HepG2 (cell line): ENCODE measurements at regions not wholly inside any gene's neighbourhood (a gene's known extent, or its start where the extent isn't known, plus 50 kb on each side); places are given as distances from the start of the nearest gene placed in this dataset.
"Not testable (repeated sequence)": the region's sequence is repeated elsewhere in the genome, so short reads cannot be mapped to it uniquely, and the experiment has no call there.

Experiments
- ATAC-seq: fragments of 200-7000 bp; cut with Tn5 transposase; 3 replicates; pipeline ENCODE4 v1.9.1; 2020; ENCODE audit warnings: mild to moderate bottlenecking, moderate library complexity
- BruUV-seq: library from RNA; stranded (reverse); fragments of 400-500 nt; replicated peaks from 2 replicates; lab custom pipeline; 2021; lab: Mats Ljungman, UMichigan
- CTCF ChIA-PET: fragments of 300-600 bp; formaldehyde crosslinking; extraction: SDS; loops from one replicate; lab custom pipeline; 2021; ENCODE audit warnings: low total read pairs, inconsistent platforms, low intra/inter-chr PET ratio; lab: Yijun Ruan, JAX
- POLR2A ChIA-PET: fragments of 350-600 bp; sonication (Branson Sonifier 250); formaldehyde crosslinking; loops from one replicate; lab custom pipeline; 2020; ENCODE audit warnings: antibody characterized with exemption, inconsistent platforms; lab: Yijun Ruan, JAX
- DNase-seq: peaks from one replicate; pipeline ENCODE4 v3.0.0-alpha.2; 2015; ENCODE audit warnings: low spot score
- FAIRE-seq: peaks from 3 replicates; lab custom pipeline; 2011; peaks lifted over from hg19 to GRCh38; lab: Jason Lieb, UNC
- H2AFZ ChIP-seq: one replicate; pipeline ENCODE4 v1.6.1; 2011; ENCODE audit warnings: low read length, inconsistent platforms
- H3K27ac ChIP-seq: fragments of 300-600 bp; 3 replicates; pipeline ENCODE4 v1.8.0; 2011; ENCODE audit warnings: mixed run types, mild to moderate bottlenecking, mixed read lengths, low read length, inconsistent platforms; ENCODE audit not compliant: insufficient read depth; ENCODE audit errors: extremely low read length
- H3K27me3 ChIP-seq, 2 experiments: fragments of 200-600 bp in 1 of 2; 2 replicates in 1 of 2; 3 replicates in 1 of 2; pipeline versions ENCODE4 v1.6.0 to v1.8.0; 2011; ENCODE audit warnings: low read length in 2 of 2, mild to moderate bottlenecking in 2 of 2, moderate library complexity in 2 of 2, inconsistent platforms in 1 of 2; ENCODE audit not compliant: insufficient read depth in 2 of 2, control insufficient read depth in 1 of 2
- H3K36me3 ChIP-seq, 2 experiments: fragments of 200-600 bp in 1 of 2; replicated peaks in 1 of 2; 2 replicates in 1 of 2; 3 replicates in 1 of 2; pipeline versions ENCODE4 v1.5.1 to v1.8.0; 2011; ENCODE audit warnings: low read length in 2 of 2, inconsistent platforms in 1 of 2; ENCODE audit not compliant: insufficient read depth in 2 of 2, control insufficient read depth in 1 of 2
- H3K4me1 ChIP-seq: 2 replicates; pipeline ENCODE4 v1.5.1; 2012; ENCODE audit warnings: low read length, inconsistent platforms; ENCODE audit not compliant: insufficient read depth
- H3K4me2 ChIP-seq: 2 replicates; pipeline ENCODE4 v1.6.0; 2011; ENCODE audit warnings: low read depth, low read length, inconsistent platforms
- H3K4me3 ChIP-seq, 3 experiments: fragments of 200-600 bp in 1 of 3; sonication (generic), shearing (Covaris generic) in 1 of 3; replicated peaks in 1 of 3; 2 replicates each; pipeline ENCODE4 v1.5.1; 2011 to 2016; ENCODE audit warnings: low read length in 3 of 3, inconsistent platforms in 2 of 3, low read depth in 2 of 3, mild to moderate bottlenecking in 2 of 3, control low read depth in 1 of 3, mixed read lengths in 1 of 3; ENCODE audit not compliant: insufficient read depth in 1 of 3
- H3K79me2 ChIP-seq: one replicate; pipeline ENCODE4 v1.6.1; 2011; ENCODE audit warnings: low read length, inconsistent platforms; ENCODE audit not compliant: insufficient read depth
- H3K9ac ChIP-seq: 2 replicates; pipeline ENCODE4 v1.6.0; 2011; ENCODE audit warnings: mild to moderate bottlenecking, low read depth, low read length, inconsistent platforms; ENCODE audit not compliant: insufficient read depth
- H3K9me3 ChIP-seq: 2 replicates; pipeline ENCODE4 v1.5.1; 2012; ENCODE audit warnings: mild to moderate bottlenecking, low read length
- H4K20me1 ChIP-seq: 2 replicates; pipeline ENCODE4 v1.6.0; 2011; ENCODE audit warnings: inconsistent platforms, mild to moderate bottlenecking, low read length, moderate library complexity; ENCODE audit not compliant: insufficient read depth
- CTCF ChIP-seq: sonication (generic); formaldehyde crosslinking; IDR thresholded peaks from 2 replicates; pipeline ENCODE4 v1.5.0; 2020; ENCODE audit warnings: mild to moderate bottlenecking, missing genetic modification reagents, moderate library complexity
- FOXO1 ChIP-seq: sonication (generic); formaldehyde crosslinking; IDR thresholded peaks from 2 replicates; pipeline ENCODE4 v1.4.0; 2020; ENCODE audit warnings: missing genetic modification reagents
- ONECUT2 ChIP-seq: sonication (generic); formaldehyde crosslinking; IDR thresholded peaks from 2 replicates; pipeline ENCODE4 v1.4.0; 2020; ENCODE audit warnings: missing genetic modification reagents
- RCOR2 ChIP-seq: IDR thresholded peaks from 2 replicates; pipeline ENCODE4 v1.6.1; 2016; ENCODE audit warnings: missing biosample characterization, missing genetic modification reagents
- SMAD9 ChIP-seq: sonication (generic); formaldehyde crosslinking; IDR thresholded peaks from 2 replicates; pipeline ENCODE4 v1.5.1; 2020; ENCODE audit warnings: mild to moderate bottlenecking, missing genetic modification reagents
- STAG1 ChIP-seq: sonication (generic); formaldehyde crosslinking; IDR thresholded peaks from 2 replicates; pipeline ENCODE4 v1.4.0; 2020; ENCODE audit warnings: missing genetic modification reagents
- ZBTB2 ChIP-seq: sonication (generic); formaldehyde crosslinking; IDR thresholded peaks from 2 replicates; pipeline ENCODE4 v1.8.0; 2022; ENCODE audit warnings: low read depth, missing genetic modification reagents
- ZBTB33 ChIP-seq: sonication (generic); formaldehyde crosslinking; IDR thresholded peaks from 2 replicates; pipeline ENCODE4 v1.4.0; 2020; ENCODE audit warnings: missing genetic modification reagents
- ZFY ChIP-seq: sonication (generic); formaldehyde crosslinking; IDR thresholded peaks from 2 replicates; pipeline ENCODE4 v1.4.0; 2020; ENCODE audit warnings: missing genetic modification reagents
- ZNF354B ChIP-seq: sonication (generic); formaldehyde crosslinking; IDR thresholded peaks from 2 replicates; pipeline ENCODE4 v1.8.0; 2022; ENCODE audit warnings: mild to moderate bottlenecking, missing genetic modification reagents
- ZNF431 ChIP-seq: sonication (generic); formaldehyde crosslinking; IDR thresholded peaks from 2 replicates; pipeline ENCODE4 v1.9.0; 2022; ENCODE audit warnings: missing genetic modification reagents, low read depth, mild to moderate bottlenecking, borderline replicate concordance
- ZNF850 ChIP-seq: sonication (generic); formaldehyde crosslinking; conservative IDR thresholded peaks from 2 replicates; pipeline ENCODE4 v1.9.0; 2021; ENCODE audit warnings: mild to moderate bottlenecking, missing genetic modification reagents
- WGBS: methylation state at CpG from one replicate; pipeline ENCODE4 v1.1.6; 2017; ENCODE audit warnings: low lambda C conversion rate; 5-methylcytosine and 5-hydroxymethylcytosine counted together
- in situ Hi-C: cut with HindIII; loops from 2 replicates; pipeline ENCODE4 v1.10.0; 2017; ENCODE audit warnings: low pct_unique_long_range_greater_than_20kb; ENCODE audit not compliant: extremely low pct_ligation_motif_present
- intact Hi-C: fragments of 100-400 bp; cut with micrococcal nuclease; formaldehyde crosslinking; loops from one replicate; pipeline ENCODE4 v1.10.0; 2022; ENCODE audit not compliant: unreplicated experiment

- FAIRE-seq, H3K4me3 ChIP-seq, H3K27me3 ChIP-seq, BruUV-seq, intact Hi-C loops, H3K36me3 ChIP-seq, H3K79me2 ChIP-seq, CTCF ChIA-PET, H3K9me3 ChIP-seq, POLR2A ChIA-PET, H4K20me1 ChIP-seq, DNase-seq, ATAC-seq, H3K9ac ChIP-seq, H3K27ac ChIP-seq, H2AFZ ChIP-seq, H3K4me2 ChIP-seq, H3K4me1 ChIP-seq, in situ Hi-C loops: not testable (repeated sequence)
- WGBS: 81% methylated on average over 9 of the region's 9 CpGs
- peak; percentile 29 for TF ChIP-seq CTCF (CRISPR knock-in tag)
- peak; percentile 30; the same call in 1 of the 2 replicates for TF ChIP-seq STAG1 (CRISPR knock-in tag)
- TF ChIP-seq ZBTB33 (CRISPR knock-in tag): 0 out of 2 replicates have a peak, but pooled peaks have one; percentile 52
Observed at GRCh38 chr16:72729552-72729951, 318.4 kb downstream of the ZFHX3 start.

- DNase-seq (no peak), ATAC-seq (no peak), FAIRE-seq (no peak)
- Histone ChIP-seq H3K9ac (no peak overlapping the region), H3K4me3 (no peak overlapping the region), H4K20me1 (no peaks in the 10 kb centered on the region), H3K36me3 (no peaks in the 10 kb centered on the region), H3K79me2 (no peaks in the 10 kb centered on the region), H3K4me2 (no peak overlapping the region), H3K27me3 (no peaks in the 10 kb centered on the region), H3K4me1 (no peaks in the 10 kb centered on the region), H2AFZ (no peak overlapping the region), H3K9me3 (no peaks in the 10 kb centered on the region), H3K27ac (no peak overlapping the region)
- POLR2A ChIA-PET: no interaction called here
- CTCF ChIA-PET: no interaction called here
- in situ Hi-C loops (no loop called here), intact Hi-C loops (no loop called here)
- BruUV-seq: no TSS peak
- WGBS: 95% methylated on average over 11 of the region's 11 CpGs
- TF ChIP-seq ZNF354B (CRISPR knock-in tag) (no peak), ZNF850 (CRISPR knock-in tag) (no peak), ZBTB2 (CRISPR knock-in tag) (no peak), SMAD9 (CRISPR knock-in tag) (no peak), ZFY (CRISPR knock-in tag) (no peak), ONECUT2 (CRISPR knock-in tag) (no peak), RCOR2 (no peak), ZNF431 (CRISPR knock-in tag) (no peak), FOXO1 (CRISPR knock-in tag) (no peak)
Observed at GRCh38 chr16:72728516-72728915, 319.4 kb downstream of the ZFHX3 start.
